Naive thymus-derived CD4-positive, alpha-beta T cell (primary cell): ENCODE measurements at regions not wholly inside any gene's neighbourhood (a gene's known extent, or its start where the extent isn't known, plus 50 kb on each side); places are given as distances from the start of the nearest gene placed in this dataset.

Source experiments
- ATAC-seq: fragments of 150-1000 bp; cut with Tn5 transposase; 2 replicates; pipeline ENCODE4 v1.10.0; 2021; ENCODE audit warnings: mild to moderate bottlenecking, moderate library complexity
- CTCF ChIA-PET: fragments of 350-600 bp; sonication (Branson Sonifier 250); formaldehyde crosslinking; loops from one replicate; lab custom pipeline; 2021; ENCODE audit warnings: antibody characterized with exemption; lab: Charles Lee
- POLR2A ChIA-PET: fragments of 350-600 bp; sonication (Branson Sonifier 250); formaldehyde crosslinking; loops from one replicate; lab custom pipeline; 2021; ENCODE audit warnings: antibody characterized with exemption, inconsistent platforms; lab: Charles Lee
- DNase-seq, 9 donors: peaks; one replicate each; pipeline versions ENCODE4 v3.0.0 to v3.0.0-alpha.2; 2020 to 2022; ENCODE audit warnings: mixed read lengths in 1 of 9
- H3K27ac ChIP-seq: one replicate; pipeline ENCODE4 v1.7.0; 2013; ENCODE audit warnings: mild to moderate bottlenecking, low read depth, low read length, moderate library complexity
- H3K27me3 ChIP-seq, 2 donors: one replicate each; pipeline ENCODE4 v1.7.0; 2013; ENCODE audit warnings: low read length in 2 of 2, mild to moderate bottlenecking in 2 of 2, moderate library complexity in 2 of 2; ENCODE audit not compliant: control insufficient read depth in 2 of 2, insufficient read depth in 2 of 2
- H3K36me3 ChIP-seq, 3 experiments: 1 replicate in 2 of 3; 2 replicates in 1 of 3; pipeline ENCODE4 v1.7.0; 2013; ENCODE audit warnings: low read length in 3 of 3, mild to moderate bottlenecking in 3 of 3, moderate library complexity in 1 of 3; ENCODE audit not compliant: insufficient read depth in 3 of 3, control insufficient read depth in 2 of 3
- H3K4me1 ChIP-seq, 2 donors: one replicate each; pipeline ENCODE4 v1.7.0; 2013; ENCODE audit warnings: low read length in 2 of 2, mild to moderate bottlenecking in 2 of 2, moderate library complexity in 1 of 2; ENCODE audit not compliant: control insufficient read depth in 2 of 2, insufficient read depth in 2 of 2
- H3K4me3 ChIP-seq: 2 replicates; pipeline ENCODE4 v1.7.0; 2013; ENCODE audit warnings: mild to moderate bottlenecking, low read length
- H3K9me3 ChIP-seq, 3 experiments: 1 replicate in 2 of 3; 2 replicates in 1 of 3; pipeline ENCODE4 v1.7.0; 2013; ENCODE audit warnings: low read length in 3 of 3; ENCODE audit not compliant: control insufficient read depth in 2 of 3
- H3K27ac Mint-ChIP-seq, 9 donors: one replicate each; pipeline ENCODE4 v1.8.0; 2020 to 2022; ENCODE audit warnings: mixed read lengths in 9 of 9, mild to moderate bottlenecking in 8 of 9, moderate library complexity in 5 of 9, inconsistent platforms in 2 of 9
- H3K27me3 Mint-ChIP-seq, 5 donors: one replicate each; pipeline ENCODE4 v1.8.0; 2021 to 2022; ENCODE audit warnings: mixed read lengths in 5 of 5, mild to moderate bottlenecking in 1 of 5
- H3K36me3 Mint-ChIP-seq, 5 donors: one replicate each; pipeline ENCODE4 v1.8.0; 2020 to 2022; ENCODE audit warnings: mixed read lengths in 5 of 5, mild to moderate bottlenecking in 3 of 5, inconsistent platforms in 1 of 5
- H3K4me1 Mint-ChIP-seq, 7 donors: one replicate each; pipeline ENCODE4 v1.8.0; 2020 to 2022; ENCODE audit warnings: mixed read lengths in 7 of 7, mild to moderate bottlenecking in 3 of 7, inconsistent platforms in 1 of 7
- H3K4me3 Mint-ChIP-seq, 10 donors: one replicate each; pipeline ENCODE4 v1.8.0; 2020 to 2022; ENCODE audit warnings: mild to moderate bottlenecking in 10 of 10, mixed read lengths in 10 of 10, moderate library complexity in 6 of 10, inconsistent platforms in 2 of 10
- H3K9me3 Mint-ChIP-seq, 11 donors: one replicate each; pipeline ENCODE4 v1.8.0; 2020 to 2022; ENCODE audit warnings: mixed read lengths in 11 of 11, mild to moderate bottlenecking in 4 of 11, inconsistent platforms in 1 of 11, moderate library complexity in 1 of 11
- intact Hi-C, 2 donors: fragments of 100-400 bp; cut with micrococcal nuclease; formaldehyde crosslinking; loops; one replicate each; pipeline ENCODE4 v1.15.1; 2023

DNA sequence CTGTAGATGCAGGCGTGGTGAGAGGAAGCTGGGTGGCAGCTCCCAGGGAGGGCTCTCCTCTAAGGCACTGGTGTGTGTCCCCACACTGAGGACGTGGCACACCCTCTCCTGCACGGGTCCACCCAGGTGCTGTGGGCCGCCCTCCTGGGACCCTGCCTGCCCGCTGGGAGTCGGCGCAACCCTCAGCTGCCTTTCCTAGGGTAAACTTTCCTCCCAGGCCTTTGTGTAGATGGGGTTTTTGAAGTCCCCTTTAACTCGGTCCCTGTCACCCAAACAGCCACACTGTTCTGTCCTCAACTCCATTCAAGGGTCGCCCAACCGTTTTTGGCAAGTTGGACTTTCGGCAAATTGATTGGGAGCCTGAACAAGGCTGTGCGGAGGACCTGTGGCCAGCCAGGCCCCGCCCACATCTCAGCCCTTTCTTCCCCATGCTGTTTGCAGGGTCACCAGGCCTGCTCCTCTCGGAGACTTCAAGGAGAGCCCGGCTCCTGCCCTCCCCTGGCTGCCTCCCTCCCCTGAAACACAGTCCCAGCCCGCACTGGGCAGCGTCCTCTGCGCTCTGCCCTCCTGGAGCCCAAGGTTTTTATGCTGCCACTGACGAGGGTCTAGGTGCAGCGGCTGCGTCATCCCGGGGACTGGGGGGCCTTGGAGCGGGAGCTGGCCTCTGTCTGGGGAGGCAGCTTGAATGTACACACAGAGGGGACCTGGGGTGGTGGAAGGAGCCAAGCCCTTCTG is 1126.2 kb downstream of the BRD1 start:
- Mint-ChIP-seq H3K4me1 (no peaks in the 10 kb centered on the region), H3K27ac (no peak overlapping the region), H3K27me3 (no peaks in the 10 kb centered on the region), H3K4me3 (no peak overlapping the region), H3K9me3 (peaks cover 0 to 1% (median 0%) of the 10 kb centered on the region in 11 donors), H3K36me3 (no peaks in the 10 kb centered on the region)
- ATAC-seq (no peak), DNase-seq (no peak)
- Histone ChIP-seq H3K9me3 (no peaks in the 10 kb centered on the region), H3K4me1 (no peaks in the 10 kb centered on the region), H3K36me3 (no peaks in the 10 kb centered on the region), H3K4me3 (no peak overlapping the region), H3K27me3 (no peaks in the 10 kb centered on the region), H3K27ac (no peak overlapping the region)
- POLR2A ChIA-PET = no interaction called here
- CTCF ChIA-PET = no interaction called here
- intact Hi-C loops = no loop called here

DNA sequence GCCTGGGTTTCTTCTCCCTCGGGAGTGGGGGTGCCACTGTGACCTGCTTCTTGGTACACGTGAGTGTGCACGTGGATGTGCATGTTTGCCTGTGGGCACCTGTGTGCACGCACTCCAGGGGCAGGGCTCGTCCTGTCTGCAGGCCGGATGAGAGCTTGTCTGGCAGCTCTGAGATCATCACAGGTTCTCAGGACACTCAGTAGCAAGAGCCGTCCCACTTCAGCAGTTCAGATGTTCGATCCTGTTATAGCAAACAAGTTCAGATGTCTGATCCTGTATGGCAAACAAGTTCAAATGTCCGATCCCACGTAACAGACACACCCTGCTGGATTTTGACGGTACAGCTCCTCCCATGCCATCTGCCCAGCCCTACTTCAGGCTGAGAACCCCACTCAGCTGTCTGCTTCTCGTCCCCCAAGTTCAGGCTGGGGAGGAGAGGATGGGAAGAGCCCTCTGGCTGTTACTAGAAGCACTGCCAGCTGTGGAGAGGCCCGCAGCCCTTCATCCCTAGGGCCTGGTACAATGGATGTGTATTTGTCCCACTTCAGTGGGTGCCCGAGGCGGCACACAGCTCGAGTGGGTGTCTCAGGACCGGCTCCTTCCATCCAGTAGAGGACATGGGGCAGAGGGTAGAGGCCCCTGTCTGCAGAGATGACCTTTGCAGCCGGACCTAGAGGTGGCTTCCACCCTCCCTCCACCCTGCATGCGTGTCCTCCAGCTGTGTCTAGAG is 1126.9 kb downstream of the BRD1 start:
- Mint-ChIP-seq H3K36me3 (no peaks in the 10 kb centered on the region), H3K4me3 (no peak overlapping the region), H3K4me1 (no peaks in the 10 kb centered on the region), H3K27ac (no peak overlapping the region), H3K9me3 (peaks cover 0 to 1% (median 0%) of the 10 kb centered on the region in 11 donors), H3K27me3 (no peaks in the 10 kb centered on the region)
- Histone ChIP-seq H3K36me3 (no peaks in the 10 kb centered on the region), H3K27ac (no peak overlapping the region), H3K9me3 (no peaks in the 10 kb centered on the region), H3K27me3 (no peaks in the 10 kb centered on the region), H3K4me1 (no peaks in the 10 kb centered on the region), H3K4me3 (no peak overlapping the region)
- POLR2A ChIA-PET = no interaction called here
- no peak for ATAC-seq
- CTCF ChIA-PET = no interaction called here
- no peak for DNase-seq
- intact Hi-C loops = no loop called here

DNA sequence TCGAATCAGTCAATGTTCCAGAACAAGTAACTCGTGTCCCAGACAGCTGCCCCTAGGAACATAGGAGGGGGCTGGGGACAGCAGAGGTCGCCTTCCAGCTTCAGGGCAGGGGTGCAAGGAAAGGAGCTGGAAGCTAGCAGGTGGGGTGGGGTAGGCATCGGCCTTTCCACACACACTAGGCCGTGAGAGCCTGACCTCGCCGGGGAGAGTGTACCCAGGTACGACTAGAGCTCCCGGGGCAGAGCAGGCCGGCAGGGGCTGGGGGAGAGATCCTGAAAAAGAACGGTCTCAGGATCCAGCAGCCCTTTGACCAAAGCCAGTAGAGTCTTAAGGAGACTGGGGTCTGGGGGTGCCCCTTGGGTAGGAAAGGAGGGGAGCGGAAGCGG is 1127.5 kb downstream of the BRD1 start:
- no peaks in the 10 kb centered on the region for H3K27me3 Mint-ChIP-seq
- Histone ChIP-seq H3K4me1 (no peaks in the 10 kb centered on the region), H3K27me3 (no peaks in the 10 kb centered on the region), H3K9me3 (no peaks in the 10 kb centered on the region), H3K27ac (no peak overlapping the region), H3K36me3 (no peaks in the 10 kb centered on the region), H3K4me3 (no peak overlapping the region)
- H3K27ac Mint-ChIP-seq = peak overlapping the region in 1 of 9 donors; percentile 48
- no peaks in the 10 kb centered on the region for H3K36me3 Mint-ChIP-seq
- no peak overlapping the region for H3K4me3 Mint-ChIP-seq
- no peaks in the 10 kb centered on the region for H3K4me1 Mint-ChIP-seq
- peaks cover 0 to 1% (median 0%) of the 10 kb centered on the region in 11 donors for H3K9me3 Mint-ChIP-seq
- ChIA-PET POLR2A (no interaction called here), CTCF (no interaction called here)
- intact Hi-C loops = no loop called here
- DNase-seq (no peak), ATAC-seq (no peak)

- ATAC-seq (no peak), DNase-seq (no peak)
- no peaks in the 10 kb centered on the region for H3K36me3 Mint-ChIP-seq
- intact Hi-C loops = no loop called here
- peaks cover 0 to 1% (median 0%) of the 10 kb centered on the region in 11 donors for H3K9me3 Mint-ChIP-seq
- H3K27ac ChIP-seq = no peak overlapping the region
- ChIA-PET CTCF (no interaction called here), POLR2A (no interaction called here)
- no peak overlapping the region for H3K27ac Mint-ChIP-seq
- H3K4me3 Mint-ChIP-seq = no peak overlapping the region
- no peaks in the 10 kb centered on the region for H3K27me3 ChIP-seq
- H3K27me3 Mint-ChIP-seq = no peaks in the 10 kb centered on the region
- H3K9me3 ChIP-seq = no peaks in the 10 kb centered on the region
- H3K36me3 ChIP-seq = no peaks in the 10 kb centered on the region
- H3K4me1 ChIP-seq = no peaks in the 10 kb centered on the region
- no peak overlapping the region for H3K4me3 ChIP-seq
- no peaks in the 10 kb centered on the region for H3K4me1 Mint-ChIP-seq
Measured at GRCh38 chr22:48699511-48699910, 1128.2 kb downstream of the BRD1 start.

GRCh38 chr22:48698618-48699017 is 1129.1 kb downstream of the BRD1 start:
- no peak for DNase-seq
- H3K4me3 Mint-ChIP-seq = no peak overlapping the region
- no peaks in the 10 kb centered on the region for H3K4me1 Mint-ChIP-seq
- no peaks in the 10 kb centered on the region for H3K27me3 ChIP-seq
- no peak overlapping the region for H3K4me3 ChIP-seq
- ChIA-PET CTCF (no interaction called here), POLR2A (no interaction called here)
- H3K27me3 Mint-ChIP-seq = no peaks in the 10 kb centered on the region
- H3K36me3 Mint-ChIP-seq = no peaks in the 10 kb centered on the region
- H3K4me1 ChIP-seq = no peaks in the 10 kb centered on the region
- intact Hi-C loops = no loop called here
- H3K9me3 ChIP-seq = no peaks in the 10 kb centered on the region
- ATAC-seq = no peak
- no peak overlapping the region for H3K27ac ChIP-seq
- H3K36me3 ChIP-seq = no peaks in the 10 kb centered on the region
- H3K9me3 Mint-ChIP-seq = peaks cover 0 to 1% (median 0%) of the 10 kb centered on the region in 11 donors
- H3K27ac Mint-ChIP-seq = no peak overlapping the region

DNA sequence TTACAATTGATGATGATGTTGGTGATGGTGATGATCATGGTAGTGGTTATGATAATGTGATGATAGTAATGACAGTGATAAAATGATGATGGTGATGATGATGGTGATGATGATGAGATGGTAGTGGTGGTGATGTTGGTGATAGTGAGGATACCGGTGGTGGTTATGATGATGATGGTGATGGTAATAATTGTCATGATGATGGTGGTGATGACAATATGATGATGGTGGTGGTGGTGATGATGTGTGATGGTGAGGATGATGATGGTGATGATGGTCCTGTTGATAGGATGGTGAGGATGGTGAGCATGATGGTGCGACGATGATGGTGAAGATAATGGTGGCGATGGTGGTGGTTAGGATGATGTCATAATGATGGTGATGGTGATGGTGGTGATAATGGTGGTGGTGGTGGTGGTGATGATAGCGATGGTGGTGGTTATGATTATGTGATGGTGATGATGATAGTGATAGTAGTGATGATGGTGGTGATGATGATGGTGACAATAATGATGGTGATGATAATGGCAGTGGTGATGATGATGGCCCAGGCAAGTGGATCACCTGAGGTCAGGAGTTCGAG is 1129.9 kb downstream of the BRD1 start:
- Histone ChIP-seq H3K4me3 (no peak overlapping the region), H3K36me3 (no peaks in the 10 kb centered on the region), H3K27ac (no peak overlapping the region), H3K9me3 (no peaks in the 10 kb centered on the region), H3K27me3 (no peaks in the 10 kb centered on the region), H3K4me1 (no peaks in the 10 kb centered on the region)
- intact Hi-C loops = no loop called here
- ChIA-PET CTCF (no interaction called here), POLR2A (no interaction called here)
- Mint-ChIP-seq H3K4me3 (no peak overlapping the region), H3K36me3 (no peaks in the 10 kb centered on the region), H3K4me1 (no peaks in the 10 kb centered on the region), H3K27me3 (no peaks in the 10 kb centered on the region), H3K27ac (no peak overlapping the region), H3K9me3 (peaks cover 0 to 1% (median 0%) of the 10 kb centered on the region in 11 donors)
- no peak for ATAC-seq
- no peak for DNase-seq
